HG02763 (cell line): ENCODE measurements at regions not wholly inside any gene's neighbourhood (a gene's known extent, or its start where the extent isn't known, plus 50 kb on each side); places are given as distances from the start of the nearest gene placed in this dataset.
"Not testable (repeated sequence)": the region's sequence is repeated elsewhere in the genome, so short reads cannot be mapped to it uniquely, and the experiment has no call there.

Experiments used
- ATAC-seq: cut with Tn5 transposase; IDR thresholded peaks from one replicate; pipeline ENCODE4 v1.9.1; 2021; ENCODE audit warnings: mild to moderate bottlenecking, moderate library complexity; ENCODE audit not compliant: unreplicated experiment

DNA sequence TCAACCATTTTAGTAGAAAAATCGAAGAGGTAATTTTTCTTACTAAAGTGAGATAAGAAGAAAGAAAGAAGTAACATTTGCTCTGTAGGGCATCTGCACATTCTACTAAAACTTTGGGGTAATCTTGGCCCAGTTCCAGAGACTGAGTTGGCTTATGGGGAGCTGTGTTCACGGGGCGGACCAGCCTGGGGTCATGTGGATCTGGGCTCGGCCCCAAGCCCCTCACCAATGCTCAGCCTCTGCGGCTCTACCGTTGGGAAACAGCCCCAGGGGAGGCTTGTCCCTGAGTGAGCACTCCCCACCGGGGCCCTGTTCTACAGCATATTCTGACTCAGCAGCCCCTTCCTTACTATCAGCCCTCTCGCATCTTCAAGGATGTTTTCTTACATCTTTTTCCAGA is 132.3 kb downstream of the RTP5 start:
- ATAC-seq = no peak

DNA sequence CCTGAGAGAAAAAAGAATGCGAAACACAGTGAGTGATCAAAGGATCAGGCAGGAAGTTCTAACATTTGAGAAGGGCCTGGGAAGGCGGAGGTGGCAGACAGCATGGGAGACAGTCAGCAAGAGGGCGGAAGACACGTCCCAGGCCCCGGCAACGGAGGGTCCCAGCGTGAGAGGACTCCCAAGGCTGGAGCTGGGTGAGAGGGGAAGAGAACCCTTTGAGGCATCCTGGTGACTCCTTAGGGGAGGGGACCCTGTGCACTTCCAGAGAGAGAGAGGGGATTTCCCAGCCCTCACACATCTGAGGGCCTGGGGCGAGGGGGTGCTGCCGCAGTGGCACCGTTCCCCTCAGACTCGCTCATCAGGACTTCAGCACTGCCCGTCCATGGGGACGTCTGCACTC is 133.4 kb downstream of the RTP5 start:
- ATAC-seq = no peak

DNA sequence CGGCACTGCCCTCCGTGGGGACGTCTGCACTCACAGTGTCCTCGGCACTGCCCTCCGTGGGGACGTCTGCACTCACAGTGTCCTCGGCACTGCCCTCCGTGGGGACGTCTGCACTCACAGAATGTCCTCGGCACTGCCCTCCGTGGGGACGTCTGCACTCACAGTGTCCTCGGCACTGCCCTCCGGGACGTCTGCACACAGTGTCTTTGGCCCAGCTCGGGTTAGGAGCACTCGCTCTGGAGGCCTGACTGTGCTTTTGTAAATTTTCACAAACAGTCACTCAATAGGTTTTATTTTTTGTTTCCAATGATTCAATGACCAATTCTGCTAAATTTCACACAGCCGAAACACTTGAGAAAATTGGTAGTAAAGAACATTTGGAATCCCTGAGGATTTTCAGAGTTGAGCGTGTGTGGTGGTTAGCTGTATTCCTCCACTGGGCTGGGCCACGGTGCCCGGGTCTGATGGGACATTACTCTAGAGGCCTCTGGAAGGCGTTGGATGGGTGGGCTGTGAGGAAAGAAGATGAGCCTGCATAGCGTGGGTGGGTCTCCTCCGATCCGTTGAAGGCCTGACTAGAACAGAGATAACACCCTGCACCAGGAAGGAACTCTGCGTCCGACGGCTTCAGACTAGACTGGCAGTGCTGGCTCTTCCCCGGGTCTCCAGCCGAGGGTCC is 134.8 kb downstream of the RTP5 start:
- ATAC-seq = no peak

DNA sequence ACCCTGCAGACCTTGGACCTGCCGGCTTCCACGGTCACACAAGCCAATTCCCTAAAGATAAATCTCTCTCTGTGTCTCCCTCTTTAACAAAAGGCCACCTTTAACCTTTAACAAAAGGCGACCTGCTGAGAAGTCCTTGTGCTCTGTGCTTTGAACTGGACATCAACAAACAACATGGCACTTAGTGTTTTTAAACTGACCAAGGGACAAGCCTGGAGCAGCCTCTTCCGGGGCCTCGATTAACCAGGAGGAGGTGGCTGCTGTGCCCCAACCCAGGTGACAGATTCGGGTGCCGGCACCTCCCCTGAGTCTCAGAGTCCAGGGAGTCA is 135.3 kb downstream of the RTP5 start:
- ATAC-seq = no peak

DNA sequence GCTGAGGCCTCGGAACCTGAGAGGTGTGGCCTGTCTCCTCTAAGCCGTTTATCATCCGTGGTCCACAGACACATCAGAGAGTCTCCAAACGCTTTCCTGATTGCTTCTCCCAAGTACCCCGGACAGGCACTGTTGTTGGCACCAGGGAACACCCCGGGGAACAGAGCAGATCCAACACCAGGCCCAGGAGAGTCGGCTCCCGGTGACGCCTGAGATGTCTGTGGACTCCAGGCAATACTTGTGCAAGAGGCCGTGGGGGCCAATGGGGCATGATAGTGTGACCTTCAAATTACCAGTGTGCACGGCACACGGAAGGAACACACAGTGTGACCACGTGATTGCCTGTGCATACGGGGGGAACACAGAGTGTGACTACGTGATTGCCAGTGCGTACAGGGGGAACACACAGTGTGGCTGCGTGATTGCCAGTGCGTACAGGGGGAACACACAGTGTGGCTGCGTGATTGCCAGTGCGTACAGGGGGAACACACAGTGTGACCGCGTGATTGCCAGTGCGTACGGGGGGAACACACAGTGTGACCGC is 136.6 kb downstream of the RTP5 start:
- ATAC-seq = not testable (repeated sequence)

DNA sequence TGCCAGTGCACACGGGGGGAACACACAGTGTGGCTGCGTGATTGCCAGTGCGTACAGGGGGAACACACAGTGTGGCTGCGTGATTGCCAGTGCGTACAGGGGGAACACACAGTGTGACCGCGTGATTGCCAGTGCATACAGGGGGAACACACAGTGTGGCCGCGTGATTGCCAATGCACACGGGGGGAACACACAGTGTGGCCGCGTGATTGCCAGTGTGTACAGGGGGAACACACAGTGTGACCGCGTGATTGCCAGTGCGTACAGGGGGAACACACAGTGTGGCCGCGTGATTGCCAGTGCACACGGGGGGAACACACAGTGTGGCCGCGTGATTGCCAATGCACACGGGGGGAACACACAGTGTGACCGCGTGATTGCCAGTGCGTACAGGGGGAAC is 139.4 kb downstream of the RTP5 start:
- not testable (repeated sequence) for ATAC-seq

DNA sequence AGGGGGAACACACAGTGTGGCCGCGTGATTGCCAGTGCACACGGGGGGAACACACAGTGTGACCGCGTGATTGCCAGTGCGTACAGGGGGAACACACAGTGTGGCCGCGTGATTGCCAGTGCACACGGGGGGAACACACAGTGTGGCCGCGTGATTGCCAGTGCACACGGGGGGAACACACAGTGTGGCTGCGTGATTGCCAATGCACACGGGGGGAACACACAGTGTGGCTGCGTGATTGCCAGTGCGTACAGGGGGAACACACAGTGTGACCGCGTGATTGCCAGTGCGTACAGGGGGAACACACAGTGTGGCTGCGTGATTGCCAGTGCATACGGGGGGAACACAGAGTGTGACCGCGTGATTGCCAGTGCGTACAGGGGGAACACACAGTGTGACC is 140.3 kb downstream of the RTP5 start:
- ATAC-seq = not testable (repeated sequence)

DNA sequence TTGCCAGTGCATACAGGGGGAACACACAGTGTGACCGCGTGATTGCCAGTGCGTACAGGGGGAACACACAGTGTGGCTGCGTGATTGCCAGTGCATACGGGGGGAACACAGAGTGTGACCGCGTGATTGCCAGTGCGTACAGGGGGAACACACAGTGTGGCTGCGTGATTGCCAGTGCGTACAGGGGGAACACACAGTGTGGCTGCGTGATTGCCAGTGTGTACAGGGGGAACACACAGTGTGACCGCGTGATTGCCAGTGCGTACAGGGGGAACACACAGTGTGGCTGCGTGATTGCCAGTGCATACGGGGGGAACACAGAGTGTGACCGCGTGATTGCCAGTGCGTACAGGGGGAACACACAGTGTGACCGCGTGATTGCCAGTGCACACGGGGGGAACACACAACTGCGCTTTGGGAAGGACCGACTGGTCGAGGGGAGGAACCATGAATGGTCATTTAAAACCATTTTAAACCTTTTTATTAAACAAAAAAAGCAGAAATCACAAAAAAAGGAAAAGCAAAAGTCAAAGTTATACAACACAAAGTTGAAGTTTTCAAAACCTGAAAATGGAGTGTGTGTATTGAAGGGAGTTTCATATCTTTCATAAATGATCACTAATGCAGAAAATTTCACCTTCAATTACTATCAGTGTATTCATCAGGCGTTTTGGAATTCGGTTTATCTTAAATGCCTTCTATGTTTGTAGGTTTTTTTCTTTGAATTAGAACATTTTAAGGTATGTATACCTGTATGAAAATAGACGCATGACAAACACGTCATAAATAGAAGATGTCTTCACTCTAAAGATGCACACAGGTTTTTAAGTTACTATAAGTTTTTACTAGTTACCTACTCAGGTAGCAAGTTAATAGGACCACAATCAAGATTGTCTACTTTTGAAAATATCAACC is 141.0 kb downstream of the RTP5 start:
- ATAC-seq = not testable (repeated sequence)

DNA sequence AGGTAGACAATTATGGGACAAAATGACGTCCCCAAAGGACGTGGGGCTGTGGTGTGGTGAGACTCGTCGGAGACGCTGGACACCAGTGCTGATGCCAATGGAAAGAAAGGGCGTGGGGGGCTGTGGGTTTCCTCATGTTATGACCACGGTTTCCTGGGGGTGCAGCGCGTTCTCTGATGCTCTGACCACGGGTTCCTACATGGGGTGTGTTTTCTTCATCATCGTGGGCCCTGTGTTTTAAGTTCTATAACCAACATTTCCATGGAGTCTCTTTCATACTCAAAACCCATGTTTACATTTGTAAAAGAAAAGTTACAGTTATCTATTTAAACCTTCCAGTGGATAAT is 141.6 kb downstream of the RTP5 start:
- no peak for ATAC-seq

DNA sequence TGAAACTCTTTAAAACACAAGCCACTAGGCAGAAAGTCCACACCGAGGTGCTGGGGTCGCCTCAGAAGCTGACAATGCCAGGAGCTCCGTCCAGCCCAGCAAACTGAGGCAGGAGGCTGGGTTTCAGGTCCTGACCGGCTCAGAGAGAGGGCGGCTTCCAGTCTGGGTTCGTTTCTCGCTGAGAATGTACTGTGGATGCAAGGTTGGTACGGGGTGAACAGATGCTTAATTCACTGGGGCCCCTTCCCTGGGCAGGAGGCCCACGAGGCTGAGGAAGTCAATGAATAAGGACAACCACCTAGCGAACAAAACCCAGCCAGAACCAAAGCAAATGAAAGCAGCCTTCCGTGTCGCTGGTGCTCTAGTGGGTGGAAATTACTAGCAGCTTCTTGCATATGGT is 142.0 kb downstream of the RTP5 start:
- no peak for ATAC-seq

DNA sequence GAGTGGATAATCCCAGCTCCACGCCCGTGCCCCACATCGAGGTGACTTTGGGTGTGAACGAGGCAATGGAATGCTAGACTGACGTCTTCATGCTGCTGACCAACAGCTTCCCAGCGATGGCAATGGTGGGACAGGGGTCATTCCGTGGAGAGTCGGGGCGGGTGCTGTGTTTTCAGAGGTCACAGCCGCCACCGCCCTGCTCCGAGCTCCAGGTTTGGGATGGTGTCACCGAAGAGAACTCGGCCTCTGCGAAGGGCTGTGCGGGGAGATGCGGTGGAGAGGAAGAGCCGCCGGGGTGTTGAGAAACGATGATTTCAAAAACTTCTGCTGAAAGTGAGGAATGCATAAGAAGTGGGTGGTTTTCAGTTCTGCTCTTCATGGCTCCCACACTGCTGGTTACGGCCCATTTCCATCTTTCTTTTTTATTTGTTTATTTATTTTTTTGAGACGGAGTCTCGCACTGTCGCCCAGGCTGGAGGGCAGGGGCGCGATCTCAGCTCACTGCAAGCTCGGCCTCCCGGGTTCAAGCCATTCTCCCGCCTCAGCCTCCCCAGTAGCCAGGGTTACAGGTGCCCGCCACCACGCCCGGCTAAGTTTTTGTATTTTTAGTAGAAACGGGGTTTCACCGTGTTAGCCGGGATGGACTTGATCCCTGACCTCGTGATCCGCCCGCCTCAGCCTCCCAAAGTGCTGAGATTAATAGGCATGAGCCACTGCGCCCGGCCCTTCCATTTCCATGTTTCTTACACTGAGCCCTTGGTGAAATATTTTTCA is 142.6 kb downstream of the RTP5 start:
- ATAC-seq = no peak

DNA sequence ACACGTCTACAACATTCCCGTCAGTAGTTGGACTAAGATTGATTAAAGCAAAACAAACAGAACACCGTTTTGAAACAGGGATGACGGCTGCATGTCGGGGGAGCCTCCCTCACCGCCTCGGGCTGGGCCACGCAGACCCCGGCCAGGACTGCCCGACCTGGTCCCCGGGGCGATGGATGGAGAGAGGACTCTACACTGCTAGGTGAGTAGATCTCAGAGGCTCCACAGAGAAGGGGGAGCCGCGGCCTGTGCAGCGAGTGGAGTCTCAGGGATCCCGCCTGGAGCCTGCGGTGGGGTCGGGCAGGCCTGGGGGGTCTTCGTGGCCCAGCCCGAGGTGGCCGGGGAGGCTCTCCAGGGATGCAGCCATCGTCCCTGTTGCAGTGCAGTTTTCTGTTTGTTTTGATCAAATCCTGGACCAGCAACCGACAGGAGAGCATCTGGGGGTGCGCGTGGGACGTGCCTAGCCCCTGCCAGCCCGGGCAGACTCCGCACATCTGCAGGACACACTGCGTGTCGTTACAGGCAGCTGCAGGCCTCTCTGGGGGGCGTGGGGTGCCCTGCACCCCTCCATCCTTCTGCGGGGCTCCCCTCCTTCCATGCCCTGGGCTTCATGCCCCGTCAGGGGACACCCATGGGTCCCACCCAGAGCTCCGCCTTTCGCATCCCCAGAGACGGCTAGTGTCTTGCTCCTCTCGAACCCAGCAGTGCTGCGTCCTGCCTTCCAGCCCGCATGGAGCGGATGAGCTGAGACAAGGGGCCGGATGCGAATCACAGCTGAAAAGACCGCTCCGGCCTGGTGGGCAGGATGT is 143.6 kb downstream of the RTP5 start:
- ATAC-seq = no peak

DNA sequence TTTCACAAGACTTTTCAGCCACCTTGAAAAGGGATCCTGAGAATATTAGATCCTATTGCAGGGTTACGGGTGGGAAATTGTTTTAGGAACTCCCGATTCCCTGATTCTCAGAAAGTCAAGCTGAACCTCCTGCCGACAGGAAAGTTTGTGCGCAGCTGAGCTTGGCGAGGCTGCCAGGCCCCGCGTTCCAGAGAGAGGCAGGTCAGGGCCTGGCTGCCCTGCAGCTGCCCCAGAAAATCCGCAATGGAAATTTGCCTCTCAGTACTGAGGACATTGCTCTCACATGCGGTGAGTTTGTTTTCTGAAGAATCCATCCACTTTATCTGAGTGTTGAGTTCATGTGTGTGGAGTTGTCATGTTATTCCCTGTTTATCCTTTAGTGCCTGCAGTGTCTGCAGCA is 144.2 kb downstream of the RTP5 start:
- ATAC-seq = no peak

DNA sequence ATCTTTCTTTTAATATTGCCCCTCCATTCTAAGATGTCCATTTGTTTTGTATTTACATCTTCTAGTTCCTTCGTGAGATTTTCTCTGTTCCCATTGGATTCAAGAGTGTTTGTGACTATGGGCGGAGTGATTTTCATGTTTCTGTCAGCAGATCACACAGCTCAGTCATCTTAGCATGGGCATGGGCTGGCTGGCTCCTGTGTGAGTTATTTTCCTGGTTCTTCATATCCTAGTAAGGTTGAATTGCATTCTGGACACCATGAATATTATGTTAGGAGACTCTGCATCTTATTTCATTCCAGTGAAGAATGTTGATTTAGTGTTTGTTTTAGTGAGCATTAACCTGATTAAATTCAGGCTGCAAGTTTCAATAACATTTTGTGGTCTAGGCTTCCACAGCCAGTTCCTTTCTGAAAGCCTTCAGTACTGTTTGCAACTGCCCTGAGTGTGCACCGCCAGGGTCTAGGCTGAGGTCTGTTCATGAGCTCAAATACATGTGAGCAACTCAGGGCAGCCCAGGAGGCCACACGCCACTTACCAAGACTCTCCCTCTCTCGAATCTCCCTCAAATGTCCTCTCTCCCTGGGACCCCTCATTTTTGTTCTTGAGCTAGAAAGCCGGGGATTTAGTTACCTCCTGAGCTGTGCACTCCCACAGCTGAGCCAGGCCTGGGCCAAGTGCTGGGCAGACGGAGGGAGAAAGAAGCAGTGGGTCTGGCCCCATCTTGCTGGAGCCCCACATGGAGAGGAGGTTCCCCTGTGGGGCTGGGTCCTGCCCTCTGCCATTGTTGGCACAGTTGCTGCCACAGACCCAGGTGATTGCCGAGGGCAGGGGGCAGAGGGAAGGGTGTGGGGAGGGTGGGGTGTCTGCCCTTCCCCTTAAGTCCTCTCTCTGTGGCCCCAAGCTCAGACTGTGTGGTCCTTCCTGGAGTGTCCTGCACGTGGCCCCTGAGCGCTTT is 145.9 kb downstream of the RTP5 start:
- no peak for ATAC-seq

DNA sequence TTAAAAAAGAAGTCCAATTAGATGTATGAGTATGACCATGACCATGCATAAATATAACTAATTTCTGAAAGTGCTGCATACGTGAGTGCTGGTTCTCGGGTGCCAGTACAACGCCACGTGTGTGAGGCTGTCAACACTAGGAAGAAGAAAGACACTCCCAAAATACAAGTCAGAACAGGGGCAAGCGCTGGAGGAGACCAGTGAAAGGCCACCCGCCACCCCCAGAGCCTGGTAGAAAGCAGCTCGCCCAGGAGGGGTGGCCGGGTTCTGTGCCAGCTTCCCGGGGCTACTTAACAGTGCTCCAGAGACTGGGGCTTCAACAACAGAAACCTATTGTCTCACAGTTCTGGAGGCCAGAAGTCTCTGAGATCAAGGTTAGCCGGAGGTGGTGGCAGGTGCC is 147.6 kb downstream of the RTP5 start:
- no peak for ATAC-seq

DNA sequence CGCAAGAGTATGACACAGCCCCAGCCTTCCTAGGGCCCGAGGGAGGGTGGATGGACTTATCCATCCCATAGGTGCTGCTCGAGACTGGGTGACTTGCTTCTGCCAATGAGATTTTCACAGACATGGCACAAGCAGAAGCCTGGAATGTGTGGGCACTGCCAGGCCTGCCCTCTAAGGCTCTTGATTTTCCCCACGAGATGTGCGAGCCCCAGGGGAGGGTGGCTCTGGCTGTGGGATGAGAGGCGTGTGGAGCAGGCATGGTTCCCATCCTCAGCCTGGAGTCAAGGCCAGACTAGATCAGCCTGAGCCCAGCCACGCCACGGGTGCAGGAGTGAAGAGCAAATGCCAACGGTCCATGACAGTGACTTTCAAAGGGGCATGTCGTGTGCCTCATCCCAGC is 148.9 kb downstream of the RTP5 start:
- ATAC-seq = not testable (repeated sequence)

DNA sequence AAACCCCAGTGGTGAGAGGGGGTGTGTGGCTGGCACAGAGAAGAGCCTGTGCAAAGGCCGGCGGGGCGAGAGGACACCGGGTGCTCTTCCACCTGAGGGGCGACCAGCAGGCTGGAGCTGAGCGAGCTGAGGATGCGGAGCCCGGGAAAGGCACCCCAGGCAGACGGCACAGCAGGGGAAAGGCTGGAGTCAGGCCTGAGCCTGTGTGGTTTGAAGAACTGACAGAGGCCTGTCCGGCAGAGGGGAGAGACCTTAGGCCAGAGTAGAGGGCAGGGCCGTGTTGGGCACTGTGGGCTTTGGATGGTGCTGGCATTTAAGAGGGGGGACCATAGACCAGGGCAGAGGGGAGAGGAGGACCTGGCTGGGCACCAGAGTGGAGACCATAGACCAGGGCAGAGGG is 149.8 kb downstream of the RTP5 start:
- no peak for ATAC-seq

DNA sequence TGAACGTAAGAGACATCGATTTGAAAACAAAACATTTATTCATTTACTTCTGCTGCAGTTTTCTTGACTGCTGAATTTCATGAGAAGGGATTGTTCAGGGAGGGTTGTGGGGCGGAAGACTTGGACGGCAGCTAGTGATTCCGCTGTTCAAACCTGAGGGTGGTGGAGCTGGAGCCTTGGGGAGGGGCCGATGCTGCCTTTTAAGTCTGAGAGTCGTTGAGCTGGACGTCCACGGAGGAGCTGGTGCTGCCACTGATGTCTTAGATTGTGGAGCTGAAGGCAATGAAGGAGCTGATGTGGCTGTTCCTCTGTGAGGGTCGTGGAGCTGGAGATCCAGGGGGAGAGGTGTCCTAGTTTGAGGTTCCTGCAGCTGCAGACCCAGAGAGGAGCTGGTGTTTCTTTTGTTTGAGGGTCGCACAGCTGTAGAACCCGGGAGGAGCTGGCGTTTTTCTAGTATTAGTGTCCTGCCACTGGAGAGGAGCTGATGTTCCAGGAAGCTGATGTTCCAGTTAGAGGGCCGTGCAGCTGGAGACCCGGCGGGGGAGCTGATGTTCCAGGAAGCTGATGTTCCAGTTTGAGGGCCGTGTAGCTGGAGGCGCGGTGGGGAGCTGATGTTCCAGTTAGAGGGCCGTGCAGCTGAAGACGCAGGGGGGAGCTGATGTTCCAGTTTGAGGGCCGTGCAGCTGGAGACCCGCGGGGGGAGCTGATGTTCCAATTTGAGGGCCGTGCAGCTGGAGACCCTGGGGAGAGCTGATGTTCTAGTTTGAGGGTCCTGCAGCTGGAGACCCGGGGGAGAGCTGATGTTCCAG is 150.9 kb downstream of the RTP5 start:
- ATAC-seq = no peak
